ENCODE measurements at regions not wholly inside any gene's neighbourhood (a gene's known extent, or its start where the extent isn't known, plus 50 kb on each side); places are given as distances from the start of the nearest gene placed in this dataset.

DNA sequence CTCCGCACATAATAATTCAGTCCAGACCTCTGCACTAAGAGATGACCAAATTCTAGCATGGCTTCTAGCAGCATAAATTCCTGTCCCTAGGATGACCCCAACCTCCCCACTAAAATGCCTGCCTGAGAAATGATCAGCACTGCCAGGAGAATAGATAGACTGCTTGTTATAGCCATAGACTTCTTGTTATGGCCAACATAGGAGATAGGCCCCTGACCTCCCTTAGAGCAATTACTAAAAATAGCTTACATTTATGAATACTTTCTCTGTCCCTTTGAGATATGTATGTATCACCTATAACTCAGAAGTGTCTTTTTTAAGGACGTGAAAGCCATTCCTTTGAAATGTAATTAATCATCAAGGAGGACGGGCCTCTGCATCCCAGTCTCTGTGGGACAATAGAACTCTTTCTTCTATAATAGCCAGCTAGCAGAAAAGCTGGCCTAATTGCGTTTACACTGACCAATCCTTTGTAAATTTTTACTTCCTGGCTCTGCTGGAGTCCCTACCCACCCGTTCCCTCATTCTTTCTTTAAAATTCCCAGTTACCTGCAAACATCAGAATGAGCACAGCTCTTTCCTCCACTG lies 1002.7 kb downstream of the CDH18 start:
- DNase-seq = no peak
- no peak overlapping the region for H3K4me3 ChIP-seq
- TF ChIP-seq POLR2A (IDR thresholded peaks at IDR 0.05) = no peak
- TF ChIP-seq, protein P1, sequence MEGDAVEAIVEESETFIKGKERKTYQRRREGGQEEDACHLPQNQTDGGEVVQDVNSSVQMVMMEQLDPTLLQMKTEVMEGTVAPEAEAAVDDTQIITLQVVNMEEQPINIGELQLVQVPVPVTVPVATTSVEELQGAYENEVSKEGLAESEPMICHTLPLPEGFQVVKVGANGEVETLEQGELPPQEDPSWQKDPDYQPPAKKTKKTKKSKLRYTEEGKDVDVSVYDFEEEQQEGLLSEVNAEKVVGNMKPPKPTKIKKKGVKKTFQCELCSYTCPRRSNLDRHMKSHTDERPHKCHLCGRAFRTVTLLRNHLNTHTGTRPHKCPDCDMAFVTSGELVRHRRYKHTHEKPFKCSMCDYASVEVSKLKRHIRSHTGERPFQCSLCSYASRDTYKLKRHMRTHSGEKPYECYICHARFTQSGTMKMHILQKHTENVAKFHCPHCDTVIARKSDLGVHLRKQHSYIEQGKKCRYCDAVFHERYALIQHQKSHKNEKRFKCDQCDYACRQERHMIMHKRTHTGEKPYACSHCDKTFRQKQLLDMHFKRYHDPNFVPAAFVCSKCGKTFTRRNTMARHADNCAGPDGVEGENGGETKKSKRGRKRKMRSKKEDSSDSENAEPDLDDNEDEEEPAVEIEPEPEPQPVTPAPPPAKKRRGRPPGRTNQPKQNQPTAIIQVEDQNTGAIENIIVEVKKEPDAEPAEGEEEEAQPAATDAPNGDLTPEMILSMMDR (IDR thresholded peaks at IDR 0.05) = no peak
- no peaks in the 10 kb centered on the region for H3K4me1 ChIP-seq
- no peaks in the 10 kb centered on the region for H3K36me3 ChIP-seq
- peaks cover 0 to 2% (median 0%) of the 10 kb centered on the region in 4 donors for H3K9me3 ChIP-seq
- H3K27me3 ChIP-seq = no peaks in the 10 kb centered on the region
- H3K27ac ChIP-seq = no peak overlapping the region

DNA sequence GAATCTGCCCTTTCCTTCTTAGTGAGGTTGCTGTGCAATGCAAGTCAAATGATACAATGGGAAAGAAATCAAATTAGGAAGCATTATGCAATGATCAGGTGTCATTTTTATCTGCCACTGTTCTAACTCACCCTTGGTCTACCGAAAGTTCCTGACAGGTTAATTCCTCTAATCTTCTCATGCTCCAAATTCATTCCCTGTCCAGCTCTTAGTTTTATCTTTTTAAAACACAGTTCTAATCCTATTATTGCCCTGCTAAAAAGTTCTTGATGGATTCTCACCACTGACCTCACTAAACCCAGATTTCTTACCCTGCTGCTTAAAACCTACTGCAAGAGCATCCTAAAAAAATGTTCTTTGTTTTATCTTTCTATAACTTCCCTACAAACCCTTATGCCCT lies 1000.9 kb downstream of the CDH18 start:
- Histone ChIP-seq H3K4me1 (no peaks in the 10 kb centered on the region), H3K27ac (no peak overlapping the region), H3K4me3 (no peak overlapping the region), H3K9me3 (peaks cover 0 to 2% (median 0%) of the 10 kb centered on the region in 4 donors), H3K27me3 (no peaks in the 10 kb centered on the region), H3K36me3 (no peaks in the 10 kb centered on the region)
- TF ChIP-seq, protein P1 (IDR thresholded peaks at IDR 0.05) = no peak
- TF ChIP-seq POLR2A (IDR thresholded peaks at IDR 0.05) = no peak
- DNase-seq = no peak

DNA sequence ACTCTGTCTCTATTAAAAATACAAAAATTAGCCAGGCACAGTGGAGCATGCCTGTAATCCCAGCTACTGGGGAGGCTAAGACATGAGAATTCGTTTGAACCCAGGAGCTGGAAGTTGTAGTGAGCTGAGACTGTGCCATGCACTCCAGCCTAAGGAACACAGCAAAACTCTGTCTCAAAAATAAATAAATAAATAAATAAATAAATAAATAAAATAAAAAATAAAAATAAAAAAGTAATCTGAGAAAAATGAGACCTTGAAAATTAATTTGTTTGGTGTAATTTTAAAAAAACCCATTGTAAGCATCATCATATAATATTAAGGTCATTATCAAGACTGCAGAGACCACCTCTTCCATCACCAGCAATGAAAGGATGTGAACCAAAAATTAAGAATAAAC lies 997.1 kb downstream of the CDH18 start:
- H3K4me1 ChIP-seq = no peaks in the 10 kb centered on the region
- H3K9me3 ChIP-seq = no peaks in the 10 kb centered on the region
- no peaks in the 10 kb centered on the region for H3K27me3 ChIP-seq
- no peak overlapping the region for H3K4me3 ChIP-seq
- no peak for DNase-seq
- no peak overlapping the region for H3K27ac ChIP-seq
- TF ChIP-seq POLR2A (IDR thresholded peaks at IDR 0.05) = no peak
- TF ChIP-seq, protein P1 (IDR thresholded peaks at IDR 0.05) = no peak
- H3K36me3 ChIP-seq = no peaks in the 10 kb centered on the region

DNA sequence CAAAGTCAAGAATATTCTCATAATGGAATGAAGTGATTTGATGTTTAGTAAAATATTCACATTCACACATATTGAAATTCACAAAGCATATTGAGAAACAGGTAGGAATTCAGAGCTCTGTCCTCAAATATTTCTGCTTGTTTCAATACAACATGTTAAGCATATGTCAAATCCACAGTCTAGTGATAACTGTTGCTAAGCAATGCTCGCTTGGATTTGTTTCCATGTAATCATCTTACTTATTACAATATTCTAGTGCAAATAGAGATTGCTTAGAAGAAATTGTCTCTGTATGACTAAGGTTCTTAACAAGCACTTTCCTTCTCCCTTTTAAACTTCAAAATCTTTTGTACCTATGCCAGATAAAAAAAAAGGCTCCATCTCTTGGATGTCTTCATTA lies 995.7 kb downstream of the CDH18 start:
- no peak overlapping the region for H3K27ac ChIP-seq
- H3K36me3 ChIP-seq = no peaks in the 10 kb centered on the region
- H3K9me3 ChIP-seq = peaks cover 0 to 3% (median 0%) of the 10 kb centered on the region in 4 donors
- no peaks in the 10 kb centered on the region for H3K4me1 ChIP-seq
- TF ChIP-seq, protein P1 (IDR thresholded peaks at IDR 0.05) = no peak
- no peak for TF ChIP-seq POLR2A (IDR thresholded peaks at IDR 0.05)
- no peak overlapping the region for H3K4me3 ChIP-seq
- H3K27me3 ChIP-seq = no peaks in the 10 kb centered on the region
- no peak for DNase-seq

DNA sequence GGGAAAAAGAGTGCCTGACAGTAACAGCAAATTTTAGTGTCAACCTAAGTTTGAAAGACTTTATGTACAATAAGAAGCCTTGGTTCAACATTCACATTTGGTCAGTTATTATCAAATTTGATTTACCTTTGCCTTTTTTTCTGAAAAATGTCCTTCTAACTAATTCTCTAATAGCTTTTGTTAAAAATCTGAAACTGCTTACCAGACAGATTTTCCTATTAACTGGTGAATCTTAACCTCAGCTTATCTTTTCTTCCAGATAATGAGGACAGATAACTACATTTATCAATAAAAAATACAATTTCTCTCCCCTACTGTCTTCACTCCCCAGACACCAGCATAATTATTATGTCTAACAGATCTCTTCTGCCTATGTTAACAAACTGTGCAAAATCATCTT lies 988.5 kb downstream of the CDH18 start:
- Histone ChIP-seq H3K9me3 (peaks cover 0 to 3% (median 0%) of the 10 kb centered on the region in 4 donors), H3K36me3 (no peaks in the 10 kb centered on the region), H3K27ac (no peak overlapping the region), H3K27me3 (no peaks in the 10 kb centered on the region), H3K4me1 (no peaks in the 10 kb centered on the region), H3K4me3 (no peak overlapping the region)
- TF ChIP-seq, protein P1 (IDR thresholded peaks at IDR 0.05) = no peak
- TF ChIP-seq POLR2A (IDR thresholded peaks at IDR 0.05) = no peak
- DNase-seq = no peak

DNA sequence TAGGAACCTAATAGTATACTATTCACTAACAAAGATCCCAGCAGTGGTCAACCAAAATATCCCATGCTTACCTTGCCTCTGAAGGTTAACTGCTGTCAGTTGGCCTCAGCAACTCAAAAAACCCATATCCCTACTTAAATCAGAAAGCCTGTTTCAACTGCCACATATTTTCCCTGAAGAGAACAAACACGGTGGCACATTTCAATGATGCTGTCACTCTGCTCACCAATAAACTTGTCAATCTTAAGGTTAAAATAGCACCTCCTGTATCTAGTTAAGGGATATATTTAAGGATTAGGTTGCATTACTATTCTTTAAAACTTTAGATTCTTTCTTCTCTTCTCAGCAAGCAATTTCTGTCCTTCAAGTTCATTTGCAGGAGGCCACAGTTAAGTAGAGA lies 986.9 kb downstream of the CDH18 start:
- Histone ChIP-seq H3K36me3 (no peaks in the 10 kb centered on the region), H3K27ac (no peak overlapping the region), H3K9me3 (peaks cover 0 to 3% (median 0%) of the 10 kb centered on the region in 4 donors), H3K4me3 (no peak overlapping the region), H3K27me3 (no peaks in the 10 kb centered on the region), H3K4me1 (no peaks in the 10 kb centered on the region)
- TF ChIP-seq, protein P1 (IDR thresholded peaks at IDR 0.05) = no peak
- no peak for DNase-seq

All from Peyer's patch (tissue), 4 donors.